Activated CD4-positive, alpha-beta T cell treated with anti-CD3 and anti-CD28 coated beads for 36 hours (primary cell): ENCODE measurements at regions not wholly inside any gene's neighbourhood (a gene's known extent, or its start where the extent isn't known, plus 50 kb on each side); places are given as distances from the start of the nearest gene placed in this dataset.

Experiments
- ATAC-seq: fragments of 200-7000 bp; cut with Tn5 transposase; one replicate; pipeline ENCODE4 v1.10.0; 2021; ENCODE audit warnings: mild to moderate bottlenecking, moderate library complexity
- CTCF ChIA-PET: fragments of 350-600 bp; sonication (Branson Sonifier 250); formaldehyde crosslinking; loops from one replicate; lab custom pipeline; 2021; ENCODE audit warnings: antibody characterized with exemption; lab: Charles Lee
- POLR2A ChIA-PET: fragments of 350-600 bp; sonication (Branson Sonifier 250); formaldehyde crosslinking; loops from one replicate; lab custom pipeline; 2021; ENCODE audit warnings: antibody characterized with exemption, inconsistent platforms; lab: Charles Lee
- DNase-seq: peaks from one replicate; pipeline ENCODE4 v3.0.0-alpha.2; 2020
- H3K27ac Mint-ChIP-seq: one replicate; pipeline ENCODE4 v1.8.0; 2021; ENCODE audit warnings: mixed read lengths
- H3K27me3 Mint-ChIP-seq: one replicate; pipeline ENCODE4 v1.8.0; 2021; ENCODE audit warnings: mixed read lengths
- H3K36me3 Mint-ChIP-seq: one replicate; pipeline ENCODE4 v1.8.0; 2021; ENCODE audit warnings: low read depth, mixed read lengths
- H3K4me1 Mint-ChIP-seq: one replicate; pipeline ENCODE4 v1.8.0; 2021; ENCODE audit warnings: mixed read lengths
- H3K4me3 Mint-ChIP-seq: one replicate; pipeline ENCODE4 v1.8.0; 2021; ENCODE audit warnings: mild to moderate bottlenecking, moderate library complexity, mixed read lengths
- H3K9me3 Mint-ChIP-seq: one replicate; pipeline ENCODE4 v1.8.0; 2021; ENCODE audit warnings: low read depth, mixed read lengths
- intact Hi-C, 2 experiments: fragments of 100-400 bp; cut with DNase I in 1 of 2; cut with micrococcal nuclease in 1 of 2; formaldehyde crosslinking; loops; one replicate each; pipeline versions ENCODE4 v1.14.2 to v1.15.1; 2022 to 2024; cut with DNase I, micrococcal nuclease

GRCh38 chr10:83863283-83863966, 275.9 kb upstream of the GHITM start:
- ATAC-seq (no peak), DNase-seq (no peak)
- ChIA-PET POLR2A (no interaction called here), CTCF (no interaction called here)
- Mint-ChIP-seq H3K27me3 (peaks cover 8% of the 10 kb centered on the region), H3K4me3 (no peak overlapping the region), H3K27ac (no peak overlapping the region), H3K9me3 (peaks cover 3% of the 10 kb centered on the region), H3K4me1 (no peaks in the 10 kb centered on the region), H3K36me3 (no peaks in the 10 kb centered on the region)
- intact Hi-C loops: no loop called here

- no peaks in the 10 kb centered on the region for H3K4me1 Mint-ChIP-seq
- intact Hi-C loops: loop anchor here in 1 of 2 experiments (2.0 to 5.0 kb wide), 3 partner anchors 1058 to 1948 kb away; no protein-coding TSS in a partner anchor
- POLR2A ChIA-PET: no interaction called here
These were observed 269.4 kb upstream of the GHITM start for GRCh38 chr10:83869898-83870297.

GRCh38 chr10:83871187-83872081, 267.9 kb upstream of the GHITM start:
- POLR2A ChIA-PET: no interaction called here

More at GRCh38 chr10:83869898-83870297, 269.4 kb upstream of the GHITM start:
- Mint-ChIP-seq H3K27ac (no peak overlapping the region), H3K9me3 (no peaks in the 10 kb centered on the region), H3K4me3 (no peak overlapping the region), H3K27me3 (no peaks in the 10 kb centered on the region), H3K36me3 (no peaks in the 10 kb centered on the region)
- DNase-seq (no peak), ATAC-seq (no peak)
- CTCF ChIA-PET: interaction anchor here (1.5 to 2.0 kb wide), 2 partner anchors 12 to 15 kb away, joined by 5 to 13 read pairs; no protein-coding TSS in a partner anchor

GRCh38 chr10:83880252-83880791, 259.0 kb upstream of the GHITM start:
- Mint-ChIP-seq H3K4me1 (no peaks in the 10 kb centered on the region), H3K9me3 (no peaks in the 10 kb centered on the region), H3K27ac (no peak overlapping the region), H3K36me3 (no peaks in the 10 kb centered on the region), H3K27me3 (peaks cover 3% of the 10 kb centered on the region), H3K4me3 (no peak overlapping the region)
- ATAC-seq: no peak
- CTCF ChIA-PET: no interaction called here
- no peak for DNase-seq
- POLR2A ChIA-PET: no interaction called here
- intact Hi-C loops: no loop called here

More at GRCh38 chr10:83871187-83872081, 267.9 kb upstream of the GHITM start:
- Mint-ChIP-seq H3K36me3 (no peaks in the 10 kb centered on the region), H3K27ac (no peak overlapping the region), H3K27me3 (no peaks in the 10 kb centered on the region), H3K4me1 (no peaks in the 10 kb centered on the region), H3K4me3 (no peak overlapping the region), H3K9me3 (no peaks in the 10 kb centered on the region)
- ATAC-seq (peak; percentile 84), DNase-seq (peak; percentile 79)
- CTCF ChIA-PET: interaction anchor here (0.6 to 2.0 kb wide), 20 partner anchors 9 to 481 kb away, joined by 3 to 13 read pairs (median 3); no protein-coding TSS in a partner anchor
- intact Hi-C loops: loop anchor here in 1 of 2 experiments (2.0 to 5.0 kb wide), 3 partner anchors 1059 to 1949 kb away; no protein-coding TSS in a partner anchor

GRCh38 chr10:83881661-83882060, 257.6 kb upstream of the GHITM start:
- CTCF ChIA-PET: interaction anchor here (0.6 kb wide), 1 partner anchor 429 kb away, joined by 3 read pairs; no protein-coding TSS in a partner anchor
- Mint-ChIP-seq H3K4me3 (no peak overlapping the region), H3K27ac (no peak overlapping the region), H3K9me3 (no peaks in the 10 kb centered on the region), H3K27me3 (peaks cover 6% of the 10 kb centered on the region), H3K36me3 (no peaks in the 10 kb centered on the region), H3K4me1 (no peaks in the 10 kb centered on the region)
- intact Hi-C loops: no loop called here
- DNase-seq: no peak
- POLR2A ChIA-PET: no interaction called here
- no peak for ATAC-seq

GRCh38 chr10:83886871-83887270, 252.4 kb upstream of the GHITM start:
- ChIA-PET CTCF (interaction anchor here (0.6 to 2.1 kb wide), 3 partner anchors 10 to 16 kb away, joined by 3 to 8 read pairs (median 3); no protein-coding TSS in a partner anchor), POLR2A (no interaction called here)
- Mint-ChIP-seq H3K4me3 (no peak overlapping the region), H3K36me3 (no peaks in the 10 kb centered on the region), H3K9me3 (no peaks in the 10 kb centered on the region), H3K27me3 (peaks cover 13% of the 10 kb centered on the region), H3K27ac (no peak overlapping the region), H3K4me1 (no peaks in the 10 kb centered on the region)
- DNase-seq: no peak
- intact Hi-C loops: no loop called here
- ATAC-seq: no peak

- ChIA-PET POLR2A (no interaction called here), CTCF (no interaction called here)
- Mint-ChIP-seq H3K27ac (no peak overlapping the region), H3K4me1 (no peaks in the 10 kb centered on the region), H3K36me3 (no peaks in the 10 kb centered on the region), H3K4me3 (no peak overlapping the region), H3K9me3 (no peaks in the 10 kb centered on the region), H3K27me3 (peaks cover 7% of the 10 kb centered on the region)
- no peak for ATAC-seq
- DNase-seq: no peak
- intact Hi-C loops: no loop called here
These were observed 246.6 kb upstream of the GHITM start for GRCh38 chr10:83892737-83893136.

- Mint-ChIP-seq H3K36me3 (no peaks in the 10 kb centered on the region), H3K27ac (no peak overlapping the region), H3K9me3 (peaks cover 2% of the 10 kb centered on the region), H3K27me3 (no peaks in the 10 kb centered on the region), H3K4me1 (no peaks in the 10 kb centered on the region), H3K4me3 (no peak overlapping the region)
- intact Hi-C loops: no loop called here
- ATAC-seq: no peak
- no peak for DNase-seq
- ChIA-PET CTCF (no interaction called here), POLR2A (no interaction called here)
These were observed 243.1 kb upstream of the GHITM start for GRCh38 chr10:83896219-83896618.

- no peak overlapping the region for H3K4me3 Mint-ChIP-seq
- intact Hi-C loops: no loop called here
- no peaks in the 10 kb centered on the region for H3K4me1 Mint-ChIP-seq
- POLR2A ChIA-PET: no interaction called here
- no peak for DNase-seq
- no peak overlapping the region for H3K27ac Mint-ChIP-seq
- CTCF ChIA-PET: interaction anchor here (1.3 kb wide), 1 partner anchor 11 kb away, joined by 3 read pairs; no protein-coding TSS in a partner anchor
- H3K27me3 Mint-ChIP-seq: no peaks in the 10 kb centered on the region
- peaks cover 2% of the 10 kb centered on the region for H3K9me3 Mint-ChIP-seq
- H3K36me3 Mint-ChIP-seq: no peaks in the 10 kb centered on the region
- ATAC-seq: no peak
These were observed 241.7 kb upstream of the GHITM start for GRCh38 chr10:83897626-83898025.

GRCh38 chr10:83908506-83908905, 230.8 kb upstream of the GHITM start:
- H3K9me3 Mint-ChIP-seq: no peaks in the 10 kb centered on the region
- POLR2A ChIA-PET: no interaction called here
- no peaks in the 10 kb centered on the region for H3K36me3 Mint-ChIP-seq
- intact Hi-C loops: no loop called here
- DNase-seq (no peak), ATAC-seq (no peak)
- CTCF ChIA-PET: interaction anchor here (1.0 kb wide), 1 partner anchor 34 kb away, joined by 3 read pairs; no protein-coding TSS in a partner anchor
- no peak overlapping the region for H3K4me3 Mint-ChIP-seq
- no peak overlapping the region for H3K27ac Mint-ChIP-seq
- no peaks in the 10 kb centered on the region for H3K4me1 Mint-ChIP-seq
- no peaks in the 10 kb centered on the region for H3K27me3 Mint-ChIP-seq

- CTCF ChIA-PET: no interaction called here
- Mint-ChIP-seq H3K4me1 (no peaks in the 10 kb centered on the region), H3K4me3 (no peak overlapping the region), H3K9me3 (no peaks in the 10 kb centered on the region), H3K36me3 (no peaks in the 10 kb centered on the region), H3K27ac (no peak overlapping the region), H3K27me3 (no peaks in the 10 kb centered on the region)
- ATAC-seq: no peak
- POLR2A ChIA-PET: no interaction called here
- DNase-seq: no peak
- intact Hi-C loops: no loop called here
These were observed 230.3 kb upstream of the GHITM start for GRCh38 chr10:83909001-83909400.
